ENCODE measurements at regions not wholly inside any gene's neighbourhood (a gene's known extent, or its start where the extent isn't known, plus 50 kb on each side); places are given as distances from the start of the nearest gene placed in this dataset.

GRCh38 chr18:52002600-52002999, 337.4 kb upstream of the DCC start:
- intact Hi-C loops (cut with DNase I), result no loop called here
- Histone ChIP-seq H3K27ac (ENCODE audit: low read length) (no peak overlapping the region), H3K27me3 (ENCODE audit: control insufficient read depth, insufficient read depth) (no peaks in the 10 kb centered on the region), H3K4me3 (ENCODE audit: low read length) (no peak overlapping the region), H3K4me1 (ENCODE audit: control insufficient read depth, insufficient read depth, low read length) (no peaks in the 10 kb centered on the region), H3K9me3 (ENCODE audit: control insufficient read depth, low read length) (no peaks in the 10 kb centered on the region)
- DNase-seq (no peak), ATAC-seq (no peak)
- WGBS, result 81% methylated on average over 6 of the region's 6 CpGs

GRCh38 chr18:52007105-52007504, 332.9 kb upstream of the DCC start:
- WGBS, result 67% methylated on average over 2 of the region's 2 CpGs
- ATAC-seq (no peak), DNase-seq (no peak)
- Histone ChIP-seq H3K27ac (ENCODE audit: low read length) (no peak overlapping the region), H3K27me3 (ENCODE audit: control insufficient read depth, insufficient read depth) (no peaks in the 10 kb centered on the region), H3K4me3 (ENCODE audit: low read length) (no peak overlapping the region), H3K4me1 (ENCODE audit: control insufficient read depth, insufficient read depth, low read length) (no peaks in the 10 kb centered on the region), H3K9me3 (ENCODE audit: control insufficient read depth, low read length) (no peaks in the 10 kb centered on the region)
- intact Hi-C loops (cut with DNase I), result no loop called here

- no peaks in the 10 kb centered on the region for H3K27me3 ChIP-seq (ENCODE audit: control insufficient read depth, insufficient read depth)
- no peak overlapping the region for H3K27ac ChIP-seq (ENCODE audit: low read length)
- no peak for DNase-seq
- ATAC-seq, result no peak
- H3K4me3 ChIP-seq (ENCODE audit: low read length), result no peak overlapping the region
- H3K4me1 ChIP-seq (ENCODE audit: control insufficient read depth, insufficient read depth, low read length), result no peaks in the 10 kb centered on the region
- WGBS, result 60% methylated on average over 3 of the region's 3 CpGs
- H3K9me3 ChIP-seq (ENCODE audit: control insufficient read depth, low read length), result no peaks in the 10 kb centered on the region
- intact Hi-C loops (cut with DNase I), result no loop called here
Observed at GRCh38 chr18:52008330-52008729, 331.7 kb upstream of the DCC start.

GRCh38 chr18:52008736-52009135, 331.3 kb upstream of the DCC start:
- ATAC-seq, result no peak
- no peak overlapping the region for H3K27ac ChIP-seq (ENCODE audit: low read length)
- no peaks in the 10 kb centered on the region for H3K4me1 ChIP-seq (ENCODE audit: control insufficient read depth, insufficient read depth, low read length)
- no peaks in the 10 kb centered on the region for H3K27me3 ChIP-seq (ENCODE audit: control insufficient read depth, insufficient read depth)
- no peak overlapping the region for H3K4me3 ChIP-seq (ENCODE audit: low read length)
- whole genome bisulfite sequencing, result 83% methylated on average over 2 of the region's 2 CpGs
- DNase-seq, result no peak
- intact Hi-C loops (cut with DNase I), result no loop called here
- H3K9me3 ChIP-seq (ENCODE audit: control insufficient read depth, low read length), result no peaks in the 10 kb centered on the region

- Histone ChIP-seq H3K27me3 (ENCODE audit: control insufficient read depth, insufficient read depth) (no peaks in the 10 kb centered on the region), H3K4me3 (ENCODE audit: low read length) (no peak overlapping the region), H3K27ac (ENCODE audit: low read length) (no peak overlapping the region), H3K9me3 (ENCODE audit: control insufficient read depth, low read length) (no peaks in the 10 kb centered on the region), H3K4me1 (ENCODE audit: control insufficient read depth, insufficient read depth, low read length) (no peaks in the 10 kb centered on the region)
- ATAC-seq (no peak), DNase-seq (no peak)
- intact Hi-C loops (cut with DNase I), result no loop called here
- 62% methylated on average over 1 of the region's 1 CpG for WGBS
Observed at GRCh38 chr18:52009958-52010357, 330.0 kb upstream of the DCC start.

GRCh38 chr18:52045946-52046675, 293.9 kb upstream of the DCC start:
- intact Hi-C loops (cut with DNase I), result no loop called here
- ATAC-seq (no peak), DNase-seq (no peak)
- Histone ChIP-seq H3K27me3 (ENCODE audit: control insufficient read depth, insufficient read depth) (no peaks in the 10 kb centered on the region), H3K27ac (ENCODE audit: low read length) (no peak overlapping the region), H3K9me3 (ENCODE audit: control insufficient read depth, low read length) (no peaks in the 10 kb centered on the region), H3K4me3 (ENCODE audit: low read length) (no peak overlapping the region), H3K4me1 (ENCODE audit: control insufficient read depth, insufficient read depth, low read length) (no peaks in the 10 kb centered on the region)
- WGBS, result 78% methylated on average over 5 of the region's 5 CpGs

- intact Hi-C loops (cut with DNase I), result no loop called here
- no peak overlapping the region for H3K27ac ChIP-seq (ENCODE audit: low read length)
- ATAC-seq (no peak), DNase-seq (no peak)
- H3K9me3 ChIP-seq (ENCODE audit: control insufficient read depth, low read length), result no peaks in the 10 kb centered on the region
- no peaks in the 10 kb centered on the region for H3K27me3 ChIP-seq (ENCODE audit: control insufficient read depth, insufficient read depth)
- H3K4me3 ChIP-seq (ENCODE audit: low read length), result no peak overlapping the region
- 62% methylated on average over 4 of the region's 4 CpGs for WGBS
- no peaks in the 10 kb centered on the region for H3K4me1 ChIP-seq (ENCODE audit: control insufficient read depth, insufficient read depth, low read length)
Observed at GRCh38 chr18:52046842-52047241, 293.2 kb upstream of the DCC start.

- no peaks in the 10 kb centered on the region for H3K27me3 ChIP-seq (ENCODE audit: control insufficient read depth, insufficient read depth)
- no peak for DNase-seq
- H3K4me3 ChIP-seq (ENCODE audit: low read length), result no peak overlapping the region
- no peak overlapping the region for H3K27ac ChIP-seq (ENCODE audit: low read length)
- ATAC-seq, result no peak
- no peaks in the 10 kb centered on the region for H3K9me3 ChIP-seq (ENCODE audit: control insufficient read depth, low read length)
- no peaks in the 10 kb centered on the region for H3K4me1 ChIP-seq (ENCODE audit: control insufficient read depth, insufficient read depth, low read length)
- intact Hi-C loops (cut with DNase I), result no loop called here
Observed at GRCh38 chr18:52054324-52054723, 285.7 kb upstream of the DCC start.

GRCh38 chr18:52060607-52061304, 279.2 kb upstream of the DCC start:
- intact Hi-C loops (cut with DNase I), result no loop called here
- ATAC-seq (no peak), DNase-seq (no peak)
- no peaks in the 10 kb centered on the region for H3K27me3 ChIP-seq (ENCODE audit: control insufficient read depth, insufficient read depth)
- H3K4me3 ChIP-seq (ENCODE audit: low read length), result no peak overlapping the region
- H3K9me3 ChIP-seq (ENCODE audit: control insufficient read depth, low read length), result peaks cover 1% of the 10 kb centered on the region
- H3K4me1 ChIP-seq (ENCODE audit: control insufficient read depth, insufficient read depth, low read length), result no peaks in the 10 kb centered on the region
- WGBS, result 37% methylated on average over 4 of the region's 4 CpGs
- H3K27ac ChIP-seq (ENCODE audit: low read length), result no peak overlapping the region

- no peak overlapping the region for H3K27ac ChIP-seq (ENCODE audit: low read length)
- H3K9me3 ChIP-seq (ENCODE audit: control insufficient read depth, low read length), result peaks cover 1% of the 10 kb centered on the region
- no peaks in the 10 kb centered on the region for H3K4me1 ChIP-seq (ENCODE audit: control insufficient read depth, insufficient read depth, low read length)
- 58% methylated on average over 2 of the region's 2 CpGs for WGBS
- no peaks in the 10 kb centered on the region for H3K27me3 ChIP-seq (ENCODE audit: control insufficient read depth, insufficient read depth)
- intact Hi-C loops (cut with DNase I), result no loop called here
- H3K4me3 ChIP-seq (ENCODE audit: low read length), result no peak overlapping the region
- ATAC-seq (no peak), DNase-seq (no peak)
Observed at GRCh38 chr18:52063923-52064322, 276.1 kb upstream of the DCC start.

- Histone ChIP-seq H3K27ac (ENCODE audit: low read length) (no peak overlapping the region), H3K4me1 (ENCODE audit: control insufficient read depth, insufficient read depth, low read length) (no peaks in the 10 kb centered on the region), H3K9me3 (ENCODE audit: control insufficient read depth, low read length) (peaks cover 1% of the 10 kb centered on the region), H3K27me3 (ENCODE audit: control insufficient read depth, insufficient read depth) (no peaks in the 10 kb centered on the region), H3K4me3 (ENCODE audit: low read length) (no peak overlapping the region)
- intact Hi-C loops (cut with DNase I), result no loop called here
- no peak for ATAC-seq
- WGBS, result 27% methylated on average over 2 of the region's 2 CpGs
- no peak for DNase-seq
Observed at GRCh38 chr18:52069201-52069600, 270.8 kb upstream of the DCC start.
